ENCODE measurements at regions not wholly inside any gene's neighbourhood (a gene's known extent, or its start where the extent isn't known, plus 50 kb on each side); places are given as distances from the start of the nearest gene placed in this dataset.
"Not testable (repeated sequence)": the region's sequence is repeated elsewhere in the genome, so short reads cannot be mapped to it uniquely, and the experiment has no call there.

DNA sequence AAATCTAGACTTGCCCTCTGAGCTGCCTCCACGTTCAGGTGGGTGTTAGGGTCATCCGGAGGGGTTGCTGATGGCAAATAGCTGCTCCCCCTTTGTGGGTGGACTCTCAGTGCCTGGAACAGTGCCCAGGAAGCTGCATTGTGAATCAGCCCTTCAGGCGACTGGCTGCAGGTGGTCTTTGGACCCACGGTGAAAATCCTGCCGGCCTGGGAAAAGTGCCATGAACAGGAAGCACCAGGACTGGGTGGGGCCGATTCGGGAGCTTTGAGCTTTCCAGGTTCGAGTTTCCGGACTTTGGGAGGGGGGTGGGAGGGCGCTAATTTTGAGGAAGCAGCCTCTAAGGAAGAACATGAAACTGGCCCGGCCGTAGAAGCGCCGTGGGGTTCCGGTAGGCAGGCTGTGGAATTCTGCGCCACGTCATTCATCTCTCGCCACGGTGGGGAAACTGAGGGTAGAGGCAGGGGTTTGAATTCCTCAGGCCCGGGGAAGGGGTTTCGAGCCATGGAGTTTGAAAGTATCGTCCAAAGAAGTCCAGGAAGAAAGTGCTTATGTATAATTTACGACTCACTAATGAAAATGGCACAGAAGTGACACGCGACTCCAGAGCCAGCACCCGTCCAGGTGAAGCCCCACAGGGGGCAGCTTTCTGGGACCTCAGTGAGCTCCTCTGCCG, 199.4 kb downstream of the BANP start:
- TF ChIP-seq, protein P1, sequence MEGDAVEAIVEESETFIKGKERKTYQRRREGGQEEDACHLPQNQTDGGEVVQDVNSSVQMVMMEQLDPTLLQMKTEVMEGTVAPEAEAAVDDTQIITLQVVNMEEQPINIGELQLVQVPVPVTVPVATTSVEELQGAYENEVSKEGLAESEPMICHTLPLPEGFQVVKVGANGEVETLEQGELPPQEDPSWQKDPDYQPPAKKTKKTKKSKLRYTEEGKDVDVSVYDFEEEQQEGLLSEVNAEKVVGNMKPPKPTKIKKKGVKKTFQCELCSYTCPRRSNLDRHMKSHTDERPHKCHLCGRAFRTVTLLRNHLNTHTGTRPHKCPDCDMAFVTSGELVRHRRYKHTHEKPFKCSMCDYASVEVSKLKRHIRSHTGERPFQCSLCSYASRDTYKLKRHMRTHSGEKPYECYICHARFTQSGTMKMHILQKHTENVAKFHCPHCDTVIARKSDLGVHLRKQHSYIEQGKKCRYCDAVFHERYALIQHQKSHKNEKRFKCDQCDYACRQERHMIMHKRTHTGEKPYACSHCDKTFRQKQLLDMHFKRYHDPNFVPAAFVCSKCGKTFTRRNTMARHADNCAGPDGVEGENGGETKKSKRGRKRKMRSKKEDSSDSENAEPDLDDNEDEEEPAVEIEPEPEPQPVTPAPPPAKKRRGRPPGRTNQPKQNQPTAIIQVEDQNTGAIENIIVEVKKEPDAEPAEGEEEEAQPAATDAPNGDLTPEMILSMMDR (conservative IDR thresholded peaks at IDR 0.05), result not testable (repeated sequence)
- not testable (repeated sequence) for TF ChIP-seq ZFX (IDR thresholded peaks at IDR 0.05)
